SK-N-SH (cell line): ENCODE measurements at regions not wholly inside any gene's neighbourhood (a gene's known extent, or its start where the extent isn't known, plus 50 kb on each side); places are given as distances from the start of the nearest gene placed in this dataset.

Source experiments
- CTCF ChIP-seq: fragments of 200-600 bp; sonication (generic); IDR thresholded peaks from 2 replicates; pipeline ENCODE4 v1.6.1; 2017; ENCODE audit warnings: antibody characterized with exemption, mild to moderate bottlenecking, moderate library complexity
- EP300 ChIP-seq, 2 experiments: IDR thresholded peaks; 2 replicates each; pipeline versions ENCODE4 v1.4.0 to v1.6.1; 2012; ENCODE audit warnings: borderline replicate concordance in 1 of 2, low read depth in 1 of 2, low read length in 1 of 2
- EZH2phosphoT487 ChIP-seq: fragments of 200-600 bp; sonication (generic); IDR thresholded peaks from 2 replicates; pipeline ENCODE4 v1.6.1; 2017; ENCODE audit warnings: low read depth, mixed run types, mild to moderate bottlenecking, antibody characterized with exemption, moderate library complexity, borderline replicate concordance
- MXI1 ChIP-seq: IDR thresholded peaks from 2 replicates; pipeline ENCODE4 v1.6.1; 2012; ENCODE audit warnings: mild to moderate bottlenecking, low read depth, low read length, improper control_type of control experiment
- NRF1 ChIP-seq: IDR thresholded peaks from 2 replicates; pipeline ENCODE4 v1.6.1; 2012; ENCODE audit warnings: low read depth, mild to moderate bottlenecking, low read length
- USF1 ChIP-seq: IDR thresholded peaks from 2 replicates; pipeline ENCODE4 v1.4.0; 2012; ENCODE audit warnings: low read depth, borderline replicate concordance

GRCh38 chr4:159416073-159416472, 313.2 kb downstream of the RAPGEF2 start:
- TF ChIP-seq USF1 = no peak
- no peak for TF ChIP-seq EZH2phosphoT487
- TF ChIP-seq MXI1 = no peak
- no peak for TF ChIP-seq CTCF
- TF ChIP-seq EP300 (IDR thresholded peaks at IDR 0.05; ENCODE audit: borderline replicate concordance in 1 of 2, low read depth in 1 of 2, low read length in 1 of 2) = no peak
- no peak for TF ChIP-seq NRF1
